IPS-NIHi11 (cell line): ENCODE measurements at regions not wholly inside any gene's neighbourhood (a gene's known extent, or its start where the extent isn't known, plus 50 kb on each side); places are given as distances from the start of the nearest gene placed in this dataset.
A peak's percentile ranks its signal among the peaks of the same experiment; 100 is the strongest.

ENCODE experiments used
- DNase-seq: peaks from one replicate; pipeline ENCODE4 v3.0.0; 2012; ENCODE audit warnings: mixed read lengths, low spot score

DNA sequence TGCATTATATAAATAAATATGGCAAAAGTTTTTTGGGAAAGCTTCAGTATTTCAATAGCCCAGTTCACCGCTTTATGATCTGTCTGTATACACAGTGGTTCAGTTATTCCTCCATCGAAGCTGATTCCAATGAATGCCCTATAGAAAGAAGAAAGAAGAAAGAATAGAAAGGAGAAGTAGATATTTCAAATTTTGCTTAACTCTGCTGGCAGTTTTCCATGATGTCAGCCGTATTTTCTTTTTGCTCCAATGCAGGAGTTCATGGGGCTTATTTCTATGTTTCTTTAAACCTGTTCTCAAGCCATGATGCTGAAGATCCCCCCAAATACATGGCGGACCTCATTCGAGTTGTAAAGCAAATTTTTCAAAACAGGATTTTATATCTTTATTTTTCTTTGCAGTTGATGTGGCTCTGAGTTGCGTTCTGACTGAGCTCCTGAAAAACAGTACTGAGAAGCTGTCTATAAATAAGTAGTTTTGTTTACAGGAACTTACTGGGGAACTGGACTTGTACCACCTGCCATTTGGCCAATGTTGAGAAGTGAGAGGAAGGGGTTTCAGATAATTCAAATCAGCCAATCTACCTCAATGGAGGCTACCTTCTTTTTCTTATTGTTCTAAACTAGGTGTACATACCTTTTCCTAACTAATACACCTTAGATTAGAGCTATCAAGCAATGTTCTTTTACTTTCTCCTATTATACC is 418.5 kb upstream of the MEF2C start:
- DNase-seq, result no peak

DNA sequence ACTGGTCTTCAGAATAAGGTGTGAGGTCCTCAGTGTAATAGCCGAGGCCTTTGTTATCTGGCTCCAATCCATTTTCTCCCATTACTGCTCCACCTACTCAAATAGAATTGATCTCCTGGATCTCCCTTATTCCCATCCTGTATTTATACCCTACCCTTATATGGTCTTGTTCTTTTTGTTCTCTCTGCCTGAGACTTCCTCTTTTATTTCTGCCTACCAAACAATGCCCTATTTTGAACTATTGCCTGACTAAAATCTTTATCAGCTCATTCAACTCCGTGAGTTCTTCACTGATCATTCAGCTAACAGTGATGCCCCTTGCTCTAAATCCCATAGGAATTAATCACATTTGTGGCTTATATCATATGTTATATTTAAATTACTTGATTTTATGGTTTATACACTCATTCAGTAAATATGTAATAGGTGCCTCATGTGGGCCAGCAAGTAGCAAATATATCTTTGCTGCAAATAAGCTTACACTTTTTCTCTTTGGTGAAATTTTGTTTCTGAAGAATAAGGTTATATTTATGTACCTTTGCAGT is 417.5 kb upstream of the MEF2C start:
- DNase-seq, result no peak

DNA sequence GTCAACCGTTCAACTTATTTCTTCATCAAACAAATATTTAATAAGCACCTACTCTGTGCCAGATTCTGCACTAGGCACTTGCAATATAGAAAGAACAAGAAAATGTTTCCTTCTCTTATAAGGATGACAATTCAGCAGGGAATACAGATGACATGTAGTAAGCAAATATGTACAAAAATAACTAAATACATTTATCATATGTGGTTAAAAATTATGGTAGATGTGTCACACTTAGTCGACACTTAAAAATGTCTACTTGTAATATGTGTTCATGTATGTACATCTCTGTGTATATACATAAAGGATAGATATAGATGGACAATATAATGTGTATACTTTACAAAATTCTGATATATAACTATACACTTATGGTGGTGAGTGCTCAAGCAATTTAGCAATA is 417.0 kb upstream of the MEF2C start:
- DNase-seq, result no peak

DNA sequence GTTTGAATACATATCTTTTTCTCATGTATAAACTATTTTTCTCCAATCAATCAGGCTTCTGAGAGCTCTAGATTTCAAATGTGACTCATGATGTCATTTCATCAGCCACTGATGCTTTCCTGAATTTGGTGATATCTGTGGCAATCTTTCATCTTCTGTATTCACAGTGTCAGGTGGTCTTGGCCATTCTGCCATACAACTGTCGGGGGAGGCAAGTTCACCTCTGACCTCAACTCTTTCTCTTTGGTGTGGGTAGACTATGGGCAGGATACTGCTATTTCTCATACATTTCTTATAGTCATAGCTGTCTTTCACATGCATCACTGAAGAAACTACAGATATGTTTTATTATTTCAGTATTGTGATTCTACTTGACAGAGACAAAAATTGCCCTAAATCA is 414.1 kb upstream of the MEF2C start:
- DNase-seq, result no peak

DNA sequence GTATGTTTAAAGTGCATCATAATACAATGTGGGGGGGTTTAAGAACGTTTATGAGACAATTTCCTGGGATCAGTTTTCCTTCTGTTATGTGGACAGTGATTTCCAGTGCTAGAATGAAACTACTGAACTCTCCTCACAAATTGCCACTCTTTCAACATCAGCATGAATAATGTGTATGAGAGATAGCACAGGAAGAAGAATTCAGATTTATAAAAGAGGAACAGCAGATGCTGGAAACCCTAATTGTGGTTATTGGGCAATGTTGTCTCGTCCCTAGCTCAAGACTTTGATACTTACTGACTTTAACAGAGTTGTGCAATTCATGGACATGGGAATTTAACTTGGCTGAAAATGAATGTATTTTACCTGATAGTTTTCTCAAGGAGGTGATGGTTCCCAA is 410.8 kb upstream of the MEF2C start:
- DNase-seq, result no peak

DNA sequence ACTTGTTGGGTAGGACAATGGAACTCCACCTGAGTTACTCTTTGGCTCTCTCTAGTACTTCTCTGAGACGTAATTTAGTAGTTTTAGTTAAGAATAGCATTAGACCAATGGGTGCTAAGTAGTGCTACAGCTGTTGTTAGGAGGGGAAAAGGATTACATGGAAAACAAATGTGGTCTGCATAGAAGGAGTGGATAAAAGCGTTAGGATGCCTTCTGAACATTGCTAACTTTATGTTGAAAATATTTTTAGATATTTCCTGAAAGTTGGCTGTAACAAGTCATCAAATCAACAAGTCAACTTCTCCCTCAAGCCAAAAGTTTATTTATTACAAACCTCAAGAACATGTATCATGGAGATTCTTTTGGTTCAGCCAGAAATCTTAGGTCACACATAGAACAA is 409.5 kb upstream of the MEF2C start:
- no peak for DNase-seq

DNA sequence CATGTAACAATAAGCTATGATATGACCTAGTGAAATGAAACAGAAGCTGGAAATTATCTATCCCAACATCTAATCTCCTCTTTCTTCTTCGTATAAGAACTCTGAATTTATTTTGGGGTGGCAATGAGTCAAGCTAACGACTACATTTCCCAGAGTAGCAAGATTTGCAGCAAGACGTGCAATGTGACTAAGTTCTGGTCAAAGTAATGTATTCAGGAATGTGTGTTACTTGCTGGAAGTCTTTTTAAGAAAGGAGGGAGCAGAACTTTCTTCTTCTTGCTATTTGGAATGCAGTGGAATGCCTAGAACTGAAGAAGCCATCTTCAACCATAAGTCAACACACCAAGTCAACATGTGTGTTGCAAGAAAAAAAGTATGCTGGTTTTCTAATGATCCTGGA is 406.6 kb upstream of the MEF2C start:
- DNase-seq, result no peak

DNA sequence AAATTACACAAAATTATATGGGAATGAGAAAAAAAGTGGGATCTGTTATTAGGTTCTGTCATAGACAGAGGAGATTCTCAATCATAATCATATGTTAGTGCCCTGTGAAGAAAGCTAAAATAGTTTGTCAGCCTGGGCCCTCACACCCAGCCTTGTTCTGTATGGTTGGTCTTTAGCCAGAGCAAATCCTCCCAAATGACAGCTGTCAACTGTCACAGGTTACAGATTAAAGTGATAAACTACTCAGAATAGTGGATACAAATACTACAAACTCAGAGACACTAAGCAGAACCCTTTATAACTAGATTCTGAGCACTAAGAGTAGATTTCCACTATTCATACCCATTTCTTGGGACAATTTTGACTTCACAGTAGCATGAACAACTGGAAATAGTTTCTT is 405.0 kb upstream of the MEF2C start:
- DNase-seq, result no peak

DNA sequence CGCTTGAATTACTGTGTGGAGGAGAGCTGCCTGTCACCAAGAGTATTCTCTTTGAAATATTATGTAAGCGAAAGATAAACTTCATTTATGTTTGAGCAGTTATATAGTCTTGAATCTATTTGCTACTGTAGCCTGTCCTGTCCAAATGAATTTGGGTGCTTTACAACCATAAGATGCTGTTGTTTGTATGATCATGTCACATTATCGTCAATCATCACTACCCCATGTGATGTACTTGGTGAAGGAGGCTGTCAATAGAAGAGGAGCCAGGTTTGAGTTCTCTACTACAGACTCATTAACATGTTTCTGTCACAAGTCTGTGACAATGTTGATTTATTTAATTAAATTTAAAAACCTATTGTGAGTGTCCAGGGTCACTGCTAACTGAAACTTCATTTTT is 403.3 kb upstream of the MEF2C start:
- DNase-seq, result no peak

DNA sequence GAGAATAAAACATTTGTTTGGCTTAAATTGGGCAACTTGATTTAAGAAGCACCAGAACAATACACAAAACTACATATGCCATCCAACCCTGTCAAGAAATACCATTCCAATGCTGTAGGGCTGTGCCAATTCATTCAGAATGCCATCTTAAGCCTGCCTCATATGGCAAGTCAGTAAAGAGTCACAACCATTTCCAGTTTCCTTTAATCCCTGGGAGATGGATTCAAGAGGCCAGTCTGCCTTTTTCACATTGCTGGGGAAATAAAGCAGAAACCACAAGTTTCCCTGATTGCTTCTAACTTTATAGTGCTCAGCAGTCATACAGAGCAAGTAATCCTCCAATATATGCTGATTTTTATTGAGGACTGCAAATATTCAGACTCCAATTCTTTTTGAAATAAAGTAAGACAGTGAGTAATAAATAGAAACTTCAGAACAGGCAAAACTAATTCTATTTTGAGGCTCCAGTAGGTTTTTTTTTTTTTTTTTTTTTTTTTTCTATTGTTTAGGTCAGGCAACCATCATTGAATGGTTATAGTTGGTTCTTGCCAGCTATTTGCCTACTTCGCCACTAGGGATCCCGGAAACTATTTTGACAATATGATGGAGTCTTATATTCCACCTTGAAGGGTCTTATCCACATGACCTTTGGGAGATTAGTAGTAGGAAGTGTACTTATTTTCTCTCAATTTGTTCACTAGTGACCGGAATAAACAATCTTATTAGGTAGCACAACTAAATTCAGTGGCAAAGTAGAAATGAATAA is 400.9 kb upstream of the MEF2C start:
- DNase-seq, result peak; percentile 53

DNA sequence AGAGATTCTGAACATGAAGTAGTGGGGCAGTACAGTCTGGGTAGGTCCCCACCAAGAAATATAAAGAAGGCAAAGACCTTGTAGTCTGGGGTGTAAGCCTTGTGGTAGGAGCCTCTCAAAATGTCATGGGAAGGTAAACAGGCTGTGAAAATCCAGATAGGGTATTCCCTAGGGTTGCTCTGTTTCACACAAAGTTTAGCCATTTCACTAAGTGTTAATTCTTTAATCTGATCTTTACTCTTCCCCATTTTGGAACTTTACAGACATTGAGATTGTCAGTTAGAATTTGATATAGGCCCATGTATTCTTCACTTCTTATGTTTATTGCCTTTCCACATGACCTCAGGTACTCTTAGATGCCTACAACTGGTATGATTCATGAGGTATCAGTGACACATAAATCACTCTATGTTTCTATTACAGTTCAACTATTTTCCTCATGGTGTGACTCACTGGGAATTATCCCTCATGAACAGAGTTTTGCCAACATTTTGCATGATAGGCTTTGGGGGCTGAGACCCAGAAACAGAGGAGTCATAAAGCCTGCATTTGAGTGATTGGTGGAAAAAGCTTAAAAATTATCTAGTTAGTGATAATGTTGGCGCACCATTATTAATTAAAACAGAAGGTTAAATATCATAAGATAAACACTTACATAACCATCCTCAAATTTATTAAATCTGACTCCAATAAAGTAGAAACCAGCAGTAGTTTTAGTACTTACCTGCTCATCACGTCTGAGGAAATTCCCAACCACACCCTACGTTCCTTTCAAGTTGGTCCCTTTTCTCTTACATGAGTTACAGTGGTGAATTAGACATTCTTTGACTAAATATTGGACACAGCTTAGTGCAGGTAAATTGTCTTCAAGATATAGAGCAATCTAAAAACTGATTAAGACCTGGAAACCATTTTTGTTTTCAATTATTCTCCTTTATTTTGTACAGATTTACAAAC is 399.8 kb upstream of the MEF2C start:
- DNase-seq, result no peak

DNA sequence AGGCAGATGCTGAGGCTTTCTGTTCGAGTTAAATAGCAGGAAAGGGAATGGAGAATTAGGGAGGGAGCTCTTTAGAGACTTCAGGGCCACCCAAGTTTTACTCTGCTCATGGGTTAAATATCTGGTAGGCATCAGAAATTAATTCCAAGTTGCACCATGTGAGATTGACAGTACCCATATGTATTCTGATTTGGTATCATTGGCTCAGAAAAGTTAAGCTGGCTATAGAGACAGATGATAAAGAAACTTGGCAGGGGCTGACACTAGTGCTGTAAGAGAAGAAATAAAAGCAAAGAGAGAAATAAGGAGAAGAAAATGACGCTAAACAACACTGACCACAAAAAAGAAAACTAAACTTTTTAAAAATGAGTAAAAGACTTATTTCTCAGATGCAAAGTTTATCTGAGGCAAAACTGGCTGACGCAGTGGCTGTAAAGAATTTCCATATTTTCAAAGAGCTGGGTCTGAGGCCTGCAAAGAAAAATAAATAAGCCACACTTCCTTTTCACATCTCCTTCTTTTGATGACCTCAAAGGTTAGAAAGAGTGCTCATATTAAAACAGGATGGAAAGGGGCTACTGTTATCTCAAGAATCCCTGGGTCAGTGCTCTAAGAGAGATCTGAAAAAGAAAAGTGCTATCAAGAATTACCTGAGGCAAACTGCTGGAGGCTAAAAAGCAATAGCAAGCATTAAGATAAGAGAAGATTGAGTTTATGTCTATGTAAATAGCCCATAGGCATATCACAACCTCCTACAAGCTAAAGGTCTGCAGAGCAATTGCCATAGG is 399.0 kb upstream of the MEF2C start:
- no peak for DNase-seq

DNA sequence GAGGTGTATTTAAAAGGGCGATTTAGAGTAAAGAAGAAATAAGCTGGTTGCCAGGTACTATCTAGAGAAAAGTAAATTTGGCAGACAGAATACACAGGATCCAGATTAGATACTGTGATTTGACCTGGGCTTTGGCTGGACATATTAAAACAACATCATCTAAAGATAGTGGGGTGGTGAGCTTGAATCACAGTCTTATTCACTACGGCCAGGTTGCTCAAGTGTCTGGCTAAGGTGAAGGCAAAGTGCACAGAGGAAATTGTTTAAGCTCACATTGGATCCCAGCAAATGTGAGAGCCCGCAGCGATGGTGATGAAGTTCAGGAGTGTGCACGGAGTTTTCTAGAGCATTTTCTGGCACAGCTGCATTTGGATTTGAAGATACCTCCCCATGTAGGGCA is 398.2 kb upstream of the MEF2C start:
- no peak for DNase-seq

DNA sequence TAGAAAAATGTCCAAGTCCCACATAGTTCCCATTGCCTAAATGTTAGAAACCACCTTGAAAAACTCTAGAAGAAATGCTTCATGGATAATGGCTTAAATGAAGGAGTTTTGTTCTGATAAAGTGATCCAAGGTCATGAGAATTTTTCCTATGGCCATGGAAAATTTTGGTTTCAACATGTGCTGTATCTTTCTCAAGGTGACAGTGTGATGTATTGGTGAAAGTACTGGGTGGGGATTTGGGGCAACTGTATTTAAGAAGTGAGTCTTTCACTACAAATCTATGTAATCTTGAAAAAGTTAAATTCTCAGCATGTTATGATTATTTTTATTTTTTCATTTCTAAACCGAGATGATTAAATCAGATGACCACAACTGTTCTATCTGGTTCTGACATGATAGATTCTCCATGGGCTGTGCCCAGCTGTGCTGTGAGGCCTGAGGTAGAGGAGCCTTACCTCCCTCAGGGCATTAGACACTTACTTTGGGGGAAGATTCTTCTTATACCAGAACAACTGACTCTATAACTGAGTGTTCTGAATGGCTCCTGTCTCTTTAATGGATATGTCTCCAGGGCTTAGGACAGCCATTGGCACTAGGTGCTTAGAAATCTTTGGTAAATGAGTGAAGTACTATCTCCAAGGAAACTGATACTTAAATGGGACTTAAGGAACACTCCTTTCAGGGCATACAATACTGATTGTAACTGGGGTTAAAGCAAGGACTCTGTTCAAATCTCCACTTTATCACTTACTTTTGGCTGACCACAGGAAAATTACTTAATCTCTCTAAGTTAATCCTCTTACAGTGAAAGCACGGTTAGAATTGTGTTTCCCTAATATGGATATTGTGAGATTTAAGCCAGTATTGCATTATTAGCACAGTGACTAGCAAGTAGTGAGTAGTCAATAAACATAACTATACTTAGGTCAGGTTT is 397.4 kb upstream of the MEF2C start:
- DNase-seq, result no peak

DNA sequence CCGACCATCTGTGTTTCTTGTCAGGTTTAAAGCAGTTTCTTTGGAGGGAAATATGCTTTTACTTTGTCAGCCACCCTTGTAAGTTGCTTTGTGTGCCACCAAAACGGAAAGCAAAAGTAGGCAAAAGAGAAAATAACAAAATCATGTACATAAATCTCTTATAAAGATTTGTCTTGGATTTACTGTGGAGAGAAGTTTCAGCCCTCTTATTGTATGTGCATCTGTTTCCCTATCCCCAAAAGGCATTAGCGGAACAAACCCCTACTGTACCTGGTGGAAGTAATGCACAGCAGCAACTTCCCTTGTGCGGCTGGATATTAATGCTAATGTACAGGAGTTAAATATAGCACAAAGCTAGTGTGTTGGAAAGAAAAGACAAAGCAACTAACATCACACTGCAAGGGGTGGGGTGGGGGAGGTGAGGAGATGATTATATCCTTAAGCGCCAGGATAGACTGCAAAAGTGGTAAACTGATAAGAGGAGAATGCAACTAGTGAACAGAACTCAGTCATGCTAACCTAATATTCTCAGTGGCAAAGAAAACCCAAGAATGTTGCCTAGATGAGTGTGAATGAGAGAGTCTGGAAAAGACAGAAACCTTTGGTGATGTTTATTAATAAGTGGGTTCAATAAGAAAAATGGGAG is 396.5 kb upstream of the MEF2C start:
- DNase-seq, result no peak

DNA sequence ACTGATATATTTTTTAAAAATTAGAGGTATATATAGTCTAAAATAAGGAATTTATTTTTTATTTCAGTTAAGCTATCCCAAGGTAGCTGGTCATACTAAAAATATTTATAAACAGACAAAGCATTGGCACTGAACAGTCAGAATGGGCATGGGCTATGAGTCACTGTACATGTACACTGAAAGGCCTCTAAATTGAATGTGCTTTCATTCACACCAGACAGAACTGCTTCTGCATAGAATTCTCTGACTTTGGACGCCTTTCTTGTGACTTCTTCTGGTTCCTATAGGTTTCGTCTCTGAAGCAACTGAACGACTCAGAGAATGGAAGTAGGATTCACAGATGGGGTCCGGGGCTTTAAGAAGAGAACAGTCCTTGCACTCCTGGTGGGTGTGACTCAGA is 394.8 kb upstream of the MEF2C start:
- no peak for DNase-seq

DNA sequence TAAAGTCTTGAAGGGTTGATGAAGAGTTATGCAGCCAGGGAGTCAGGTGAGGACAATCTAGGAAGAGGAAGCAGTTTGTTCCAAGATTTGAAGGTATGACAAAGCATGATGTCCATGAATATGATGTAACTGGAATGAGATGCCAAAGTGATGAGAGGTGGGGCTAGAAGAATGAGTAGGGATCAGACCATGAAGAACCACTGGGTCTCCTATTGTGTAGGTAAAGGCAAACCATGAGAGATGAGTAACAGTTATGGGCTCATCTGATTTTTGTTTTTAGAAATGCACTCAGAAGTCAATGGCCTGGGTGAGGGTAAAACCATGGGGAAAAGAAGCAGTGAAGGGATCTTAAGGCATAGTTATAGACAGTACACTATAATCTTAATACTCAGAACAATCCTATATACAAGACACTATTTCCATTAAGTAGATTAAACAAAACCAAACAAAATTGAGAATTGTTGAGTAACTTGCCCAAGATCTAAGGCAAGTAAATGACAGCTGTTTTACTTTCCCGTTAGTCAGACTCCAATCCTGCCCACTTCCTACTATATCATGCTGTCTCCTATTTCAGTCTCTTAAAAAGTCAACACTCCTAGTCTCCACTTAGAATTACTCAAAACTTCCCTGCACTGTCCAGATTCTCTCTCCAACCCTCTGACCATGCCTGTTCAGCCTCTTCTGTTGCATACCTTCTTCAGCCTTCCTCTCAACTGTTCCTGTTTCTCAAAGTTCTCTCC is 393.8 kb upstream of the MEF2C start:
- DNase-seq, result no peak

DNA sequence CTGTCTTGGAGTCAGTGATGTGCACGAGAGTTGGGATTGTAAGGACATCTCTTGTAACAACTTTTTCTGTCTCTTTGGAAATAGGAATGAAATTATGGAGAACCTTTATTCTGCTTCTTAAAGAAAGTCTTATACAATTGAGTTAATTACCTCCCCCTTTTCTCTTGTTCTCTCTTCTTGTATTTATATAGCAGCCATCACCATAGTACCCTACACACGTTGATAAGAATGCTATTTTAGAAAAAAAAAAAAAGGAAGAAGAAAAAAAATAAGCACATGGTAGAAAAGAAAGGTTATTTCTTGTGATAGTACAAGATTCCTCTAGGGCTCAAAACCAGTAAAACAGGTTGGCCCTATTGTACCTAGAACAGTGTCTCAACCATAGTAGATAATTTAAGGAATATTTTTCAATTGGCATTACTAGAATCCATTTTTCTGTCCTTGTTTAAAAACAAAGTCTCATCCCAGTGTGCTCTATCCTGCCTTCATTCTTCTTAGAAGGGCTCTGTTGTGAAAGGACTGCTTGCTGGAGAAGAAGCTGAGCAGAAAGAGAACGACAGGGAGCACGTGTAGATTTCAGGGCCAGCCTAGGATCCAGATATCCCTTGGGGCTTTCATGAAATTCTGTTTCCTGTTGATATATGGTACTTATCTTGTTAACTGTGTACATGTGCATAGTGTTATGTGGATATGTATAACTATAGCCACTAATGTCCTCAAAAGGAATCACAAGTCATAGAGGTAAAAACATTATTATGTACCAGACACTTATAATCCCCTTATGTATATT is 392.3 kb upstream of the MEF2C start:
- DNase-seq, result no peak
